ENCODE measurements at regions not wholly inside any gene's neighbourhood (a gene's known extent, or its start where the extent isn't known, plus 50 kb on each side); places are given as distances from the start of the nearest gene placed in this dataset.
"Not testable (repeated sequence)": the region's sequence is repeated elsewhere in the genome, so short reads cannot be mapped to it uniquely, and the experiment has no call there.

GRCh38 chr7:142568435-142569097 is 180.7 kb upstream of the PRSS1 start:
- peak overlapping the region; percentile 43 for H3K4me2 ChIP-seq (ENCODE audit: low read depth, low read length, poor library complexity, severe bottlenecking)
- no peaks in the 10 kb centered on the region for H3K36me3 ChIP-seq (ENCODE audit: insufficient read depth, low read length)
- H3K4me3 ChIP-seq (ENCODE audit: low read length, poor library complexity, severe bottlenecking) = no peak overlapping the region
- TF ChIP-seq, protein P1, sequence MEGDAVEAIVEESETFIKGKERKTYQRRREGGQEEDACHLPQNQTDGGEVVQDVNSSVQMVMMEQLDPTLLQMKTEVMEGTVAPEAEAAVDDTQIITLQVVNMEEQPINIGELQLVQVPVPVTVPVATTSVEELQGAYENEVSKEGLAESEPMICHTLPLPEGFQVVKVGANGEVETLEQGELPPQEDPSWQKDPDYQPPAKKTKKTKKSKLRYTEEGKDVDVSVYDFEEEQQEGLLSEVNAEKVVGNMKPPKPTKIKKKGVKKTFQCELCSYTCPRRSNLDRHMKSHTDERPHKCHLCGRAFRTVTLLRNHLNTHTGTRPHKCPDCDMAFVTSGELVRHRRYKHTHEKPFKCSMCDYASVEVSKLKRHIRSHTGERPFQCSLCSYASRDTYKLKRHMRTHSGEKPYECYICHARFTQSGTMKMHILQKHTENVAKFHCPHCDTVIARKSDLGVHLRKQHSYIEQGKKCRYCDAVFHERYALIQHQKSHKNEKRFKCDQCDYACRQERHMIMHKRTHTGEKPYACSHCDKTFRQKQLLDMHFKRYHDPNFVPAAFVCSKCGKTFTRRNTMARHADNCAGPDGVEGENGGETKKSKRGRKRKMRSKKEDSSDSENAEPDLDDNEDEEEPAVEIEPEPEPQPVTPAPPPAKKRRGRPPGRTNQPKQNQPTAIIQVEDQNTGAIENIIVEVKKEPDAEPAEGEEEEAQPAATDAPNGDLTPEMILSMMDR (conservative IDR thresholded peaks at IDR 0.05; ENCODE audit: low read length) = no peak
- TF ChIP-seq EZH2phosphoT487 (IDR thresholded peaks at IDR 0.05; ENCODE audit: borderline replicate concordance) = no peak
- H3K9ac ChIP-seq (ENCODE audit: low read depth, low read length, poor library complexity, severe bottlenecking) = no peak overlapping the region
- no peaks in the 10 kb centered on the region for H3K79me2 ChIP-seq (ENCODE audit: insufficient read depth, low read length)
- no peaks in the 10 kb centered on the region for H3K9me3 ChIP-seq (ENCODE audit: insufficient read depth, low read depth, low read length)
- H3K9me2 ChIP-seq (replicated peaks; ENCODE audit: low read depth, low read length) = no peaks in the 10 kb centered on the region
- no peaks in the 10 kb centered on the region for H3K27me3 ChIP-seq (ENCODE audit: insufficient read depth, low read length, poor library complexity, severe bottlenecking)
- H3F3A ChIP-seq (ENCODE audit: low read depth) = no peaks in the 10 kb centered on the region
- no peak overlapping the region for H2AFZ ChIP-seq (ENCODE audit: low read length)
- H3K4me1 ChIP-seq (ENCODE audit: insufficient read depth, low read length, poor library complexity, severe bottlenecking) = peaks cover 19% of the 10 kb centered on the region
- H4K20me1 ChIP-seq (ENCODE audit: insufficient read depth, low read length, poor library complexity, severe bottlenecking) = no peaks in the 10 kb centered on the region

GRCh38 chr7:142567201-142568075 is 181.8 kb upstream of the PRSS1 start:
- no peak overlapping the region for H3K4me2 ChIP-seq (ENCODE audit: low read depth, low read length, poor library complexity, severe bottlenecking)
- H3K9me3 ChIP-seq (ENCODE audit: insufficient read depth, low read depth, low read length) = no peaks in the 10 kb centered on the region
- no peak overlapping the region for H3K4me3 ChIP-seq (ENCODE audit: low read length, poor library complexity, severe bottlenecking)
- no peaks in the 10 kb centered on the region for H3K79me2 ChIP-seq (ENCODE audit: insufficient read depth, low read length)
- peaks cover 27% of the 10 kb centered on the region for H3K4me1 ChIP-seq (ENCODE audit: insufficient read depth, low read length, poor library complexity, severe bottlenecking)
- H3K9ac ChIP-seq (ENCODE audit: low read depth, low read length, poor library complexity, severe bottlenecking) = no peak overlapping the region
- no peaks in the 10 kb centered on the region for H4K20me1 ChIP-seq (ENCODE audit: insufficient read depth, low read length, poor library complexity, severe bottlenecking)
- no peak for TF ChIP-seq EZH2phosphoT487 (IDR thresholded peaks at IDR 0.05; ENCODE audit: borderline replicate concordance)
- TF ChIP-seq, protein P1 (conservative IDR thresholded peaks at IDR 0.05; ENCODE audit: low read length) = no peak
- no peaks in the 10 kb centered on the region for H3K36me3 ChIP-seq (ENCODE audit: insufficient read depth, low read length)
- no peaks in the 10 kb centered on the region for H3K27me3 ChIP-seq (ENCODE audit: insufficient read depth, low read length, poor library complexity, severe bottlenecking)
- no peaks in the 10 kb centered on the region for H3F3A ChIP-seq (ENCODE audit: low read depth)
- H3K9me2 ChIP-seq (replicated peaks; ENCODE audit: low read depth, low read length) = no peaks in the 10 kb centered on the region
- no peak overlapping the region for H2AFZ ChIP-seq (ENCODE audit: low read length)

DNA sequence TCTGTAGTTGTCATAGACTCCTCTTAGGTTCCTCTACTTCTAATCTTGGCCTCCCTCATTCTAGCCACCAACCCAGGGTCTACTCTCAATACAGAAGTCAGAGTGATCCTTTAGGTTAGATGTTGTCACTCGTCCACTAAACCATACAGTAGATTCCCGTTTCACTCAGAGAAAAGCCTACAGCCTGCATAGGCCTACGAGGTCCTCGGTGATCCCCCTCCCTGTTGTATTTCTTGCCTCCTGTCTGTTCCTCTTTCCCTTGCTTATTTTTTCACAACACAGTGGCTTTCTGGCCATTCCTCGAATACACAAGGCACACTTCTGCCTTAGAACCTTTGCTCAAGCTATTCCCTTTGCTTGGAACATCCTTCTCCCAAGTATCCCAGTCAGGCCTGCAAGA is 183.0 kb upstream of the PRSS1 start:
- H3K4me2 ChIP-seq (ENCODE audit: low read depth, low read length, poor library complexity, severe bottlenecking) = no peak overlapping the region
- TF ChIP-seq, protein P1 (conservative IDR thresholded peaks at IDR 0.05; ENCODE audit: low read length) = no peak
- TF ChIP-seq EZH2phosphoT487 (IDR thresholded peaks at IDR 0.05; ENCODE audit: borderline replicate concordance) = no peak
- H3K4me3 ChIP-seq (ENCODE audit: low read length, poor library complexity, severe bottlenecking) = no peak overlapping the region
- no peaks in the 10 kb centered on the region for H3K9me2 ChIP-seq (replicated peaks; ENCODE audit: low read depth, low read length)
- H3F3A ChIP-seq (ENCODE audit: low read depth) = no peaks in the 10 kb centered on the region
- no peak overlapping the region for H3K9ac ChIP-seq (ENCODE audit: low read depth, low read length, poor library complexity, severe bottlenecking)
- H3K9me3 ChIP-seq (ENCODE audit: insufficient read depth, low read depth, low read length) = no peaks in the 10 kb centered on the region
- H3K36me3 ChIP-seq (ENCODE audit: insufficient read depth, low read length) = no peaks in the 10 kb centered on the region
- no peaks in the 10 kb centered on the region for H3K27me3 ChIP-seq (ENCODE audit: insufficient read depth, low read length, poor library complexity, severe bottlenecking)
- H2AFZ ChIP-seq (ENCODE audit: low read length) = no peak overlapping the region
- peaks cover 27% of the 10 kb centered on the region for H3K4me1 ChIP-seq (ENCODE audit: insufficient read depth, low read length, poor library complexity, severe bottlenecking)
- H4K20me1 ChIP-seq (ENCODE audit: insufficient read depth, low read length, poor library complexity, severe bottlenecking) = no peaks in the 10 kb centered on the region
- H3K79me2 ChIP-seq (ENCODE audit: insufficient read depth, low read length) = no peaks in the 10 kb centered on the region

DNA sequence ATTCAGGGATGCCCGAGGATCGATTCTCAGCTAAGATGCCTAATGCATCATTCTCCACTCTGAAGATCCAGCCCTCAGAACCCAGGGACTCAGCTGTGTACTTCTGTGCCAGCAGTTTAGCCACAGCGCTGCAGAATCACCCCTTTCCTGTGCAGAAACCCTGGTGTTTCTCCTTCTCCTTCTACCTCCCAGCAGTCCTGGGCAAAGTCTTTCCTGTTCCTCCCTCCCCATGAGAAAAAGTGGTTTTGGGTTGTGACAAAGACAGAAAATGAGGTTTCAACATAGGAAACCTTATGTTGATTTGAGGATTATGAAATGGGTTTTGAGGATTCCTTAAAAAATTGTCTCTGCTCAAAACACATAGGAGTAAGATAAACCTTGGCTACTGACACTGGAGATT is 185.1 kb upstream of the PRSS1 start:
- not testable (repeated sequence) for H3F3A ChIP-seq (ENCODE audit: low read depth); H2AFZ ChIP-seq (ENCODE audit: low read length)
- H3K4me1 ChIP-seq (ENCODE audit: insufficient read depth, low read length, poor library complexity, severe bottlenecking) = peaks cover 27% of the 10 kb centered on the region

More for the DNA sequence above, 185.1 kb upstream of the PRSS1 start:
- H4K20me1 ChIP-seq (ENCODE audit: insufficient read depth, low read length, poor library complexity, severe bottlenecking); H3K27me3 ChIP-seq (ENCODE audit: insufficient read depth, low read length, poor library complexity, severe bottlenecking); H3K79me2 ChIP-seq (ENCODE audit: insufficient read depth, low read length); H3K4me2 ChIP-seq (ENCODE audit: low read depth, low read length, poor library complexity, severe bottlenecking); H3K4me3 ChIP-seq (ENCODE audit: low read length, poor library complexity, severe bottlenecking); H3K9ac ChIP-seq (ENCODE audit: low read depth, low read length, poor library complexity, severe bottlenecking); H3K9me3 ChIP-seq (ENCODE audit: insufficient read depth, low read depth, low read length); H3K9me2 ChIP-seq (replicated peaks; ENCODE audit: low read depth, low read length); H3K36me3 ChIP-seq (ENCODE audit: insufficient read depth, low read length): not testable (repeated sequence)

All from Loucy (cell line).